PC-9 (cell line): ENCODE measurements at regions not wholly inside any gene's neighbourhood (a gene's known extent, or its start where the extent isn't known, plus 50 kb on each side); places are given as distances from the start of the nearest gene placed in this dataset.

Source experiments
- BruUV-seq: library from RNA; stranded (reverse); fragments of 400-500 nt; replicated peaks from 2 replicates; lab custom pipeline; 2021; lab: Mats Ljungman, UMichigan
- CTCF ChIA-PET: fragments of 300-600 bp; sonication (Branson Sonifier 250); formaldehyde crosslinking; loops from one replicate; lab custom pipeline; 2022; ENCODE audit warnings: antibody characterized with exemption; lab: Charles Lee
- POLR2A ChIA-PET: fragments of 300-600 bp; sonication (Branson Sonifier 250); formaldehyde crosslinking; loops from one replicate; lab custom pipeline; 2022; ENCODE audit warnings: antibody characterized with exemption; ENCODE audit not compliant: unreplicated experiment; lab: Charles Lee
- DNase-seq, 2 experiments: peaks; one replicate each; pipeline versions ENCODE4 v3.0.0 to v3.0.0-alpha.2; 2015 to 2022; ENCODE audit warnings: mixed read lengths in 1 of 2
- H2AFZ ChIP-seq: fragments of 200-600 bp; sonication (generic); 2 replicates; pipeline ENCODE4 v1.8.1; 2017; ENCODE audit warnings: antibody characterized with exemption
- H3F3A ChIP-seq: fragments of 200-600 bp; sonication (generic); 2 replicates; pipeline ENCODE4 v1.8.1; 2017; ENCODE audit warnings: antibody characterized with exemption, mild to moderate bottlenecking, low read depth; ENCODE audit not compliant: insufficient read depth
- H3K27ac ChIP-seq: fragments of 200-600 bp; sonication (generic); 2 replicates; pipeline ENCODE4 v1.6.1; 2016; ENCODE audit warnings: mixed run types
- H3K27me3 ChIP-seq: fragments of 200-600 bp; sonication (generic); 2 replicates; pipeline ENCODE4 v1.6.1; 2016; ENCODE audit warnings: low read depth, mixed run types; ENCODE audit not compliant: insufficient read depth
- H3K36me3 ChIP-seq: fragments of 200-600 bp; sonication (generic); 2 replicates; pipeline ENCODE4 v1.6.1; 2016; ENCODE audit warnings: low read depth, mixed run types
- H3K4me1 ChIP-seq: fragments of 200-600 bp; sonication (generic); replicated peaks from 2 replicates; pipeline ENCODE4 v1.6.1; 2016; ENCODE audit warnings: mixed run types; ENCODE audit not compliant: insufficient read depth
- H3K4me2 ChIP-seq: fragments of 200-600 bp; sonication (generic); 2 replicates; pipeline ENCODE4 v1.6.1; 2017; ENCODE audit warnings: mixed run types
- H3K4me3 ChIP-seq: fragments of 200-600 bp; sonication (generic); 2 replicates; pipeline ENCODE4 v1.6.1; 2016; ENCODE audit warnings: mixed run types
- H3K79me2 ChIP-seq: fragments of 200-600 bp; sonication (generic); 2 replicates; pipeline ENCODE4 v1.6.1; 2017; ENCODE audit warnings: low read depth, mixed run types
- H3K9me2 ChIP-seq: fragments of 200-600 bp; sonication (generic); 2 replicates; pipeline ENCODE4 v1.8.1; 2017; ENCODE audit warnings: mild to moderate bottlenecking; ENCODE audit not compliant: insufficient read depth
- H3K9me3 ChIP-seq: fragments of 200-600 bp; sonication (generic); 2 replicates; pipeline ENCODE4 v1.8.1; 2016; ENCODE audit warnings: low read depth; ENCODE audit not compliant: insufficient read depth
- H4K20me1 ChIP-seq: fragments of 200-600 bp; sonication (generic); 2 replicates; pipeline ENCODE4 v1.8.1; 2017; ENCODE audit not compliant: insufficient read depth
- EZH2 ChIP-seq: fragments of 200-600 bp; sonication (generic); IDR thresholded peaks from 2 replicates; pipeline ENCODE4 v1.8.0; 2017; ENCODE audit warnings: antibody characterized with exemption, low read depth
- intact Hi-C: fragments of 100-400 bp; cut with micrococcal nuclease; formaldehyde crosslinking; loops from one replicate; pipeline ENCODE4 v1.10.0; 2022; ENCODE audit not compliant: unreplicated experiment
- TF ChIP-seq, protein P1 (sequence below): fragments of 200-600 bp; sonication (generic); conservative IDR thresholded peaks from 2 replicates; pipeline ENCODE4 v1.6.1; 2017; ENCODE audit warnings: mixed run types, antibody characterized with exemption, mild to moderate bottlenecking, moderate library complexity

DNA sequence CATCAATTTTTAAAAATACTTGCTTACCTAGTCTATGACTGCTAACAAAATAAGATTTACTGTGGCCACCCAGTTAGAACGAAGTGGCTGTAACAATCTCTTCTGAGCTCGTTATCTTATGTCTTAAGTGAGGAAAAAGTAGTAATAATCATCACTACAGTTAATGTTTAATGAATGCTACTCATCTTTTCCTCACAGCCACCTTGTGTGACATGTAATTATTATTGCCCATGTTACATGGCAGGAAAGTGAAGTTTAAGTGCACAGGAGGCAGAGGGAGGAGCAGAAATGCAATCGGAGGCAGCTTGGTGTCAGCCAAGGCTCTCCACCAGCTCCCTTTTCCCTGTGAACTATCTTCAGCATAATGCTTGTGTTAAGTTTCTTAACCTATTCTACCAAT is 260.3 kb downstream of the B3GLCT start:
- Histone ChIP-seq H3K9me3 (no peaks in the 10 kb centered on the region), H3K4me2 (no peak overlapping the region), H3K9me2 (no peaks in the 10 kb centered on the region), H3K36me3 (no peaks in the 10 kb centered on the region), H3K4me3 (no peak overlapping the region), H3K27ac (no peak overlapping the region), H3K27me3 (peaks cover 42% of the 10 kb centered on the region), H4K20me1 (no peaks in the 10 kb centered on the region), H3F3A (no peaks in the 10 kb centered on the region), H3K4me1 (no peaks in the 10 kb centered on the region), H2AFZ (no peak overlapping the region), H3K79me2 (no peaks in the 10 kb centered on the region)
- TF ChIP-seq, protein P1, sequence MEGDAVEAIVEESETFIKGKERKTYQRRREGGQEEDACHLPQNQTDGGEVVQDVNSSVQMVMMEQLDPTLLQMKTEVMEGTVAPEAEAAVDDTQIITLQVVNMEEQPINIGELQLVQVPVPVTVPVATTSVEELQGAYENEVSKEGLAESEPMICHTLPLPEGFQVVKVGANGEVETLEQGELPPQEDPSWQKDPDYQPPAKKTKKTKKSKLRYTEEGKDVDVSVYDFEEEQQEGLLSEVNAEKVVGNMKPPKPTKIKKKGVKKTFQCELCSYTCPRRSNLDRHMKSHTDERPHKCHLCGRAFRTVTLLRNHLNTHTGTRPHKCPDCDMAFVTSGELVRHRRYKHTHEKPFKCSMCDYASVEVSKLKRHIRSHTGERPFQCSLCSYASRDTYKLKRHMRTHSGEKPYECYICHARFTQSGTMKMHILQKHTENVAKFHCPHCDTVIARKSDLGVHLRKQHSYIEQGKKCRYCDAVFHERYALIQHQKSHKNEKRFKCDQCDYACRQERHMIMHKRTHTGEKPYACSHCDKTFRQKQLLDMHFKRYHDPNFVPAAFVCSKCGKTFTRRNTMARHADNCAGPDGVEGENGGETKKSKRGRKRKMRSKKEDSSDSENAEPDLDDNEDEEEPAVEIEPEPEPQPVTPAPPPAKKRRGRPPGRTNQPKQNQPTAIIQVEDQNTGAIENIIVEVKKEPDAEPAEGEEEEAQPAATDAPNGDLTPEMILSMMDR, result no peak
- no peak for TF ChIP-seq EZH2
- BruUV-seq, result no TSS peak
- POLR2A ChIA-PET, result no interaction called here
- intact Hi-C loops, result no loop called here
- DNase-seq, result no peak
- CTCF ChIA-PET, result no interaction called here

DNA sequence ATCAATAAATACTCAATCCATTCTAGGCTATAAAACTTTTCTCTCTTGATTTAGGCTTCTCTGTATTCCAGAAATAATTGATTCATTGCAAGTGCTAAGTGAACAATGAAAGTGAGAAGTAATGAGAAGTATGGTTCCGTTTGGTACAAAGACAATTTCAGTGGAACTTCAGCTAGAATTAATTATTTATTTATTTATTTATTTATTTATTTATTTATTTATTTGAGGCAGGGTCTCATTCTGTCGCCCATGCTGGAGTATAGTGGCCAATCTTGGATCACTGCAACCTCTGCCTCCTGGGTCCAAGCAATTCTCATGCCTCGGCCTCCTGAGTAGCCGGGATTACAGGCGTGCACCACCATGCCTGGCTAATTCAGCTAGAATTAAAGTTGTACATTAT is 262.1 kb downstream of the B3GLCT start:
- BruUV-seq, result no TSS peak
- ChIA-PET POLR2A (no interaction called here), CTCF (no interaction called here)
- Histone ChIP-seq H3K9me3 (no peaks in the 10 kb centered on the region), H3K9me2 (no peaks in the 10 kb centered on the region), H3K4me3 (no peak overlapping the region), H3K36me3 (no peaks in the 10 kb centered on the region), H4K20me1 (no peaks in the 10 kb centered on the region), H3K27ac (no peak overlapping the region), H3F3A (no peaks in the 10 kb centered on the region), H3K4me1 (no peaks in the 10 kb centered on the region), H3K79me2 (no peaks in the 10 kb centered on the region), H2AFZ (no peak overlapping the region), H3K27me3 (peaks cover 44% of the 10 kb centered on the region), H3K4me2 (no peak overlapping the region)
- intact Hi-C loops, result no loop called here
- TF ChIP-seq EZH2, result no peak
- TF ChIP-seq, protein P1, result no peak
- no peak for DNase-seq

- H3K4me3 ChIP-seq, result no peak overlapping the region
- no peaks in the 10 kb centered on the region for H3F3A ChIP-seq
- H3K9me2 ChIP-seq, result no peaks in the 10 kb centered on the region
- no TSS peak for BruUV-seq
- H4K20me1 ChIP-seq, result no peaks in the 10 kb centered on the region
- H3K36me3 ChIP-seq, result no peaks in the 10 kb centered on the region
- no peaks in the 10 kb centered on the region for H3K4me1 ChIP-seq
- no peaks in the 10 kb centered on the region for H3K9me3 ChIP-seq
- no peak for DNase-seq
- H2AFZ ChIP-seq, result no peak overlapping the region
- intact Hi-C loops, result no loop called here
- H3K4me2 ChIP-seq, result no peak overlapping the region
- CTCF ChIA-PET, result no interaction called here
- TF ChIP-seq EZH2, result no peak
- TF ChIP-seq, protein P1, result no peak
- POLR2A ChIA-PET, result no interaction called here
- no peak overlapping the region for H3K27ac ChIP-seq
- H3K27me3 ChIP-seq, result peaks cover 39% of the 10 kb centered on the region
- no peaks in the 10 kb centered on the region for H3K79me2 ChIP-seq
Observed at GRCh38 chr13:31462766-31463165, 263.0 kb downstream of the B3GLCT start.
